Cardiac muscle cell (in vitro differentiated cells and primary cell): ENCODE measurements at regions not wholly inside any gene's neighbourhood (a gene's known extent, or its start where the extent isn't known, plus 50 kb on each side); places are given as distances from the start of the nearest gene placed in this dataset.

Experiments used
- DNase-seq, 2 donors: peaks; one replicate each; pipeline versions ENCODE4 v3.0.0 to v3.0.0-alpha.2; 2010 to 2017; ENCODE audit warnings: low read depth in 1 of 2, low spot score in 1 of 2
- H3K27ac ChIP-seq: fragments of 200-600 bp; sonication (generic); 2 replicates; pipeline ENCODE4 v1.5.1; 2016
- H3K27me3 ChIP-seq: fragments of 200-600 bp; sonication (generic); 2 replicates; pipeline ENCODE4 v1.6.0; 2016; ENCODE audit warnings: control low read depth
- H3K36me3 ChIP-seq: fragments of 200-600 bp; sonication (generic); 2 replicates; pipeline ENCODE4 v1.5.1; 2016; ENCODE audit warnings: control low read depth
- H3K4me1 ChIP-seq: fragments of 200-600 bp; sonication (generic); 2 replicates; pipeline ENCODE4 v1.8.1; 2017; ENCODE audit warnings: low read depth, mild to moderate bottlenecking, mixed run types
- H3K4me3 ChIP-seq: fragments of 200-600 bp; sonication (generic); 2 replicates; pipeline ENCODE4 v1.5.1; 2016; ENCODE audit warnings: mild to moderate bottlenecking
- H3K9me3 ChIP-seq: fragments of 200-600 bp; sonication (generic); 2 replicates; pipeline ENCODE4 v1.5.1; 2017; ENCODE audit warnings: low read depth, mild to moderate bottlenecking, control low read depth
- CTCF ChIP-seq: IDR thresholded peaks from 2 replicates; pipeline ENCODE4 v1.5.1; 2012; ENCODE audit warnings: low read depth, mild to moderate bottlenecking, low read length

DNA sequence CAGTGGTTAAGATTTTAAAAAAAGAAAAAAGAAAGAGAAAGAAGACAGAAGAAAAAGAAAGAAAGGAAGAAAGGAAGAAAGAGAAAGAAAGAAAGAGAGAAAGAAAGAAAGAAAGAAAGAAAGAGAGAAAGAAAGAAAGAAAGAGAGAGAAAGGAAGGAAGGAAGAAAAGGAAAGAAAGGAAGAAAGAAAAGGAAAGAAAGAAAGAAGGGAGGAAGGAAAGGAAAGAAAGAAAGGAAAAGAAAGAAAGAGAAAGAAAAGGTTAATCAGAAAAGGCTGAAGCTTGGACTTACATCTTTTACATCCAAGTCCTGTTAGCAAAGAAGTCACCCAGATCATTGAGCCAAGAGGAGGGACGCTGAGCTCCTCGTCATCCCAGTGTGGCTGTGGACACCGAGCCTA, 70.0 kb downstream of the IRX2 start:
- Histone ChIP-seq H3K4me3 (no peak overlapping the region), H3K4me1 (no peaks in the 10 kb centered on the region), H3K27ac (no peak overlapping the region), H3K36me3 (no peaks in the 10 kb centered on the region), H3K9me3 (no peaks in the 10 kb centered on the region), H3K27me3 (no peaks in the 10 kb centered on the region)
- no peak for DNase-seq
- TF ChIP-seq CTCF, result no peak

DNA sequence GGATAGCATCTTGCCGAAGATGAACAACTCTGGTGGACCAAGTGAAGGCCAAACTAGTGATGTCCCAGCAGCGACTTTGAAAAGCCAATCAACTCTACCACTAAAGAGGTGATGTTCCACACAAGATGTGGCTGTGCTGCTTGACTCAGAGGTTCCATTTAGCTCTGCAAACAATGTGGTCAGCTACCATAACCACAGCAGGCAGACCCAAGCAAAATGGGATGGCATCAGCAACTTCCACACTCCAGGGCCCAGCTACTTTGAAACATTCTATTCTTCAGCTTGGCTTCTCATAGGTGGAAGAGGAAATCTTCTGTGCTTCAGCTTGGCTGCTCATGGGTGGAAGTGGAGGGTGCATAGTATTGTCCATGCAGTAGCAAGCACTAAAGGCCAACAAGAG, 70.5 kb downstream of the IRX2 start:
- no peaks in the 10 kb centered on the region for H3K27me3 ChIP-seq
- no peaks in the 10 kb centered on the region for H3K9me3 ChIP-seq
- no peaks in the 10 kb centered on the region for H3K36me3 ChIP-seq
- no peak overlapping the region for H3K27ac ChIP-seq
- H3K4me3 ChIP-seq, result no peak overlapping the region
- no peaks in the 10 kb centered on the region for H3K4me1 ChIP-seq
- no peak for TF ChIP-seq CTCF
- DNase-seq, result no peak

- no peak for DNase-seq
- Histone ChIP-seq H3K27me3 (no peaks in the 10 kb centered on the region), H3K4me1 (no peaks in the 10 kb centered on the region), H3K4me3 (no peak overlapping the region), H3K9me3 (no peaks in the 10 kb centered on the region), H3K27ac (no peak overlapping the region), H3K36me3 (no peaks in the 10 kb centered on the region)
- no peak for TF ChIP-seq CTCF
Measured at GRCh38 chr5:2677689-2678088, 73.8 kb downstream of the IRX2 start.

- Histone ChIP-seq H3K4me3 (no peak overlapping the region), H3K27ac (no peak overlapping the region), H3K9me3 (no peaks in the 10 kb centered on the region), H3K36me3 (no peaks in the 10 kb centered on the region), H3K4me1 (no peaks in the 10 kb centered on the region), H3K27me3 (no peaks in the 10 kb centered on the region)
- no peak for DNase-seq
- no peak for TF ChIP-seq CTCF
Measured at GRCh38 chr5:2675548-2675947, 75.9 kb downstream of the IRX2 start.

- DNase-seq, result no peak
- Histone ChIP-seq H3K4me3 (no peak overlapping the region), H3K4me1 (no peaks in the 10 kb centered on the region), H3K27me3 (no peaks in the 10 kb centered on the region), H3K27ac (no peak overlapping the region), H3K36me3 (no peaks in the 10 kb centered on the region), H3K9me3 (no peaks in the 10 kb centered on the region)
- TF ChIP-seq CTCF, result no peak
Measured at GRCh38 chr5:2674456-2674855, 77.0 kb downstream of the IRX2 start.

DNA sequence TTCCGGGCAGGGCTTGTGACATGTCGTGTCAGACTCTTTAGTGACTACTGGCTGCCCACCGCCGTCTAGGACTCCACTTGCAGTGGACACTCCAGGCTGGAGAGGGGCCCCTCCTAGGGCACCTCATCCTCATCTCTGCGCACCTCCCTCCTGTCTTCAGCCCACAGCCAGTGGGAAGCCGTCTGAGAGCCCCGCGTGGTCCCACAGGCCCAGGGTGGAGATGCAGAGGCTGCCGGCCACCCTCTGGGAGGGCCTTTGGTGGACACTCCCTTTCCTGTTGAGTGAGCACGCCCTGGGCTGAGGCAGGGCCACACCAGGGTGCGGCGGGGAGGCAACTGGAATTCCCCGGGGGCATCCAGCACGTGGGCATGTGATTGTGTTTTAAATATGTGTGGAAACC, 80.5 kb downstream of the IRX2 start:
- no peak overlapping the region for H3K27ac ChIP-seq
- no peaks in the 10 kb centered on the region for H3K36me3 ChIP-seq
- DNase-seq, result no peak
- TF ChIP-seq CTCF, result no peak
- no peaks in the 10 kb centered on the region for H3K9me3 ChIP-seq
- no peak overlapping the region for H3K4me3 ChIP-seq
- H3K4me1 ChIP-seq, result no peaks in the 10 kb centered on the region
- no peaks in the 10 kb centered on the region for H3K27me3 ChIP-seq
